CD4-positive, alpha-beta T cell (primary cell): ENCODE measurements at regions not wholly inside any gene's neighbourhood (a gene's known extent, or its start where the extent isn't known, plus 50 kb on each side); places are given as distances from the start of the nearest gene placed in this dataset.

Experiments
- ATAC-seq: fragments of 200-7000 bp; cut with Tn5 transposase; one replicate; pipeline ENCODE4 v1.10.0; 2022; ENCODE audit warnings: mild to moderate bottlenecking; ENCODE audit not compliant: poor library complexity
- CTCF ChIA-PET: fragments of 350-600 bp; sonication (Branson Sonifier 250); formaldehyde crosslinking; loops from one replicate; lab custom pipeline; 2021; ENCODE audit warnings: antibody characterized with exemption, inconsistent platforms; lab: Charles Lee
- POLR2A ChIA-PET: fragments of 350-600 bp; sonication (Branson Sonifier 250); formaldehyde crosslinking; loops from one replicate; lab custom pipeline; 2021; ENCODE audit warnings: antibody characterized with exemption, inconsistent platforms; lab: Charles Lee
- DNase-seq, 14 experiments: peaks; one replicate each; pipeline ENCODE4 v3.0.0-alpha.2; 2013 to 2020; ENCODE audit warnings: mixed read lengths in 2 of 14
- H3K27ac ChIP-seq, 2 donors: one replicate each; pipeline versions ENCODE4 v1.5.1 to v1.7.0; 2013; ENCODE audit warnings: low read length in 2 of 2, low read depth in 1 of 2, mild to moderate bottlenecking in 1 of 2
- H3K27me3 ChIP-seq, 2 experiments: 1 replicate in 1 of 2; 2 replicates in 1 of 2; pipeline versions ENCODE4 v1.6.1 to v1.7.0; 2013; ENCODE audit warnings: low read length in 2 of 2, control low read depth in 1 of 2, mild to moderate bottlenecking in 1 of 2, moderate library complexity in 1 of 2; ENCODE audit not compliant: insufficient read depth in 2 of 2, control insufficient read depth in 1 of 2
- H3K36me3 ChIP-seq: one replicate; pipeline ENCODE4 v1.6.1; 2013; ENCODE audit warnings: low read length, control low read depth; ENCODE audit not compliant: insufficient read depth
- H3K4me1 ChIP-seq: one replicate; pipeline ENCODE4 v1.6.1; 2013; ENCODE audit warnings: low read length, control low read depth; ENCODE audit not compliant: insufficient read depth
- H3K4me3 ChIP-seq: one replicate; pipeline ENCODE4 v1.5.1; 2013; ENCODE audit warnings: mild to moderate bottlenecking, low read length, moderate library complexity
- H3K9me3 ChIP-seq, 2 experiments: 1 replicate in 1 of 2; 2 replicates in 1 of 2; pipeline versions ENCODE4 v1.6.1 to v1.7.0; 2013; ENCODE audit warnings: low read length in 2 of 2, mild to moderate bottlenecking in 2 of 2, control low read depth in 1 of 2, moderate library complexity in 1 of 2; ENCODE audit not compliant: control insufficient read depth in 1 of 2, insufficient read depth in 1 of 2
- H3K27ac Mint-ChIP-seq: one replicate; pipeline ENCODE4 v1.8.0; 2020; ENCODE audit warnings: mixed read lengths
- H3K27me3 Mint-ChIP-seq: one replicate; pipeline ENCODE4 v1.8.0; 2021; ENCODE audit warnings: mixed read lengths
- H3K36me3 Mint-ChIP-seq: one replicate; pipeline ENCODE4 v1.8.0; 2021; ENCODE audit warnings: low read depth, mixed read lengths
- H3K4me1 Mint-ChIP-seq: one replicate; pipeline ENCODE4 v1.8.0; 2021; ENCODE audit warnings: low read depth, mixed read lengths
- H3K4me3 Mint-ChIP-seq: one replicate; pipeline ENCODE4 v1.8.0; 2020; ENCODE audit warnings: mild to moderate bottlenecking, mixed read lengths
- H3K9me3 Mint-ChIP-seq: one replicate; pipeline ENCODE4 v1.8.0; 2020; ENCODE audit warnings: mixed read lengths
- intact Hi-C, 2 experiments: fragments of 100-400 bp; cut with DNase I in 1 of 2; cut with micrococcal nuclease in 1 of 2; formaldehyde crosslinking; loops; one replicate each; pipeline versions ENCODE4 v1.15.1 to v1.9.0; 2023 to 2025; cut with DNase I, micrococcal nuclease
- TF ChIP-seq, protein P1 (sequence below): fragments of 200-600 bp; IDR thresholded peaks from one replicate; pipeline ENCODE4 v1.8.0; 2022; ENCODE audit warnings: antibody characterized with exemption, mild to moderate bottlenecking

DNA sequence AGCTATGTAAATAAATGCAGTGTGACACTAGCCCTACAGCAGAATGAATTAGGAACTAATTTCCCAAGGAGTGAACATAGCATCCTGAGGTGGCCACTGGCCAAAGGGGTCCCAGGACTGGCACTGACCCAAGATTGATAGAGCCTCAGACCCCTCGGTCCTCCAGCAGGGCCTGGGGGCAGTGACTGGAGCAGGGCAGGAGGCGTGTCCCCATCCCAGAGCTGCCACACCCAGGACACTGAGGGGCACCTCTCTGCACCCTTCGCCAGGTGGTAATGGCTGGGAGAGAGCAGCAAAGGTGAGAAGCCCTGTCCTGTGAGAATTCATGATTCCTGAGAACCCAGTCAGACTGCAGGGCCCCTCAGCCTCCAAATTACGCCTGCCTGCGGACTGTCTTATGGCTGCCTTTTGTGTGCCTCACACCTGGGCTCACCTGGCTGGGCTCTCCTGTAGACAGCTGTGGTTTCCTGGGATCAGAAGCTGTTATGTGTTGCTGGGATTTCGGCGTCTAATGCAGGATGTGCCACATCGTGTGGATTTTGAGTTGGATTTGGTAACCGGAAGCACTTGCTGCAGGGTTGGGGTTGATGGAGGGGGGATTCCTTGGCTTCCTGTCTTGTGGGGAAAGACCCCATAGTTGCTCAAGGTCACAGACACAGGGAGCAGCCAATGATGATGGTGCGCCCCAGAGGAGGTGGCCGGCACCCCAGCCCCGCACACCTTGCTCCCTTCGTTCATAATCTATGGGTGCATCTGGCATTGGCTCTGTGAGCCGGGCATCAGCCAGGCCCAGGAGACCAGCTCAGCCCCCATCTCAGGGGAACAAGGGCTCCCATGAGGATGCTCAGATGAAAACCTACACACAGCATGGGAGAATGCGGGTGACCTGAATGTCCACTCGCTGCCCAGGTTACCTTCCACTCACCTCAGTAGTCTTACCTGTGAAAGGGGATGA, 582.9 kb downstream of the BRD1 start:
- H3K36me3 Mint-ChIP-seq = no peaks in the 10 kb centered on the region
- no peaks in the 10 kb centered on the region for H3K9me3 Mint-ChIP-seq
- no peaks in the 10 kb centered on the region for H3K4me1 ChIP-seq
- H3K27me3 ChIP-seq = no peaks in the 10 kb centered on the region
- DNase-seq (no peak), ATAC-seq (no peak)
- no peak overlapping the region for H3K4me3 Mint-ChIP-seq
- H3K27me3 Mint-ChIP-seq = peaks cover 5% of the 10 kb centered on the region
- no peaks in the 10 kb centered on the region for H3K36me3 ChIP-seq
- intact Hi-C loops = no loop called here
- H3K27ac ChIP-seq = no peak overlapping the region
- H3K4me1 Mint-ChIP-seq = no peaks in the 10 kb centered on the region
- CTCF ChIA-PET = no interaction called here
- H3K9me3 ChIP-seq = peaks cover 0 to 7% of the 10 kb centered on the region in 2 experiments
- H3K4me3 ChIP-seq = no peak overlapping the region
- POLR2A ChIA-PET = no interaction called here
- H3K27ac Mint-ChIP-seq = no peak overlapping the region
- TF ChIP-seq, protein P1, sequence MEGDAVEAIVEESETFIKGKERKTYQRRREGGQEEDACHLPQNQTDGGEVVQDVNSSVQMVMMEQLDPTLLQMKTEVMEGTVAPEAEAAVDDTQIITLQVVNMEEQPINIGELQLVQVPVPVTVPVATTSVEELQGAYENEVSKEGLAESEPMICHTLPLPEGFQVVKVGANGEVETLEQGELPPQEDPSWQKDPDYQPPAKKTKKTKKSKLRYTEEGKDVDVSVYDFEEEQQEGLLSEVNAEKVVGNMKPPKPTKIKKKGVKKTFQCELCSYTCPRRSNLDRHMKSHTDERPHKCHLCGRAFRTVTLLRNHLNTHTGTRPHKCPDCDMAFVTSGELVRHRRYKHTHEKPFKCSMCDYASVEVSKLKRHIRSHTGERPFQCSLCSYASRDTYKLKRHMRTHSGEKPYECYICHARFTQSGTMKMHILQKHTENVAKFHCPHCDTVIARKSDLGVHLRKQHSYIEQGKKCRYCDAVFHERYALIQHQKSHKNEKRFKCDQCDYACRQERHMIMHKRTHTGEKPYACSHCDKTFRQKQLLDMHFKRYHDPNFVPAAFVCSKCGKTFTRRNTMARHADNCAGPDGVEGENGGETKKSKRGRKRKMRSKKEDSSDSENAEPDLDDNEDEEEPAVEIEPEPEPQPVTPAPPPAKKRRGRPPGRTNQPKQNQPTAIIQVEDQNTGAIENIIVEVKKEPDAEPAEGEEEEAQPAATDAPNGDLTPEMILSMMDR = no peak

DNA sequence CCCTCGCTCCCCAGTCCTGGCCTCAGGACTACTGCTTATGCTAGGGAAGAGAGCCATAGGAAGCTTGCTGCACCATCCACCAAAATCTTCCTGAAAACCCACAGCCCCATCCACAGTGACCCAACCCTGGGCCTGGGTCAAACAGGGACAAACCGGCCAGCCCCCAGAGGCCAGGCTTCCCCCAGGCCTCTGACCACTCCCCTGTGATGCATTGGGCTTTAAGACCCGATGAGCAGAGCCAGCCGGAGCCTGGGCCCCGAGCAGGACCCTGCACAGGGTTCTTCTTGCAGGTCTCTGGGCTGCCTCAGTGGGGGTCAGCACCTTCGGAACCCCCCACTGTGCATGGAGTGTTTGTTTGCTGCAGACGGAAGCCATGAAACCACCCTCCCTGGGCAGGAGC, 583.7 kb downstream of the BRD1 start:
- Mint-ChIP-seq H3K36me3 (no peaks in the 10 kb centered on the region), H3K27me3 (peaks cover 5% of the 10 kb centered on the region), H3K4me3 (no peak overlapping the region), H3K4me1 (no peaks in the 10 kb centered on the region), H3K9me3 (no peaks in the 10 kb centered on the region), H3K27ac (no peak overlapping the region)
- CTCF ChIA-PET = no interaction called here
- no peaks in the 10 kb centered on the region for H3K27me3 ChIP-seq
- POLR2A ChIA-PET = no interaction called here
- H3K4me1 ChIP-seq = no peaks in the 10 kb centered on the region
- H3K36me3 ChIP-seq = no peaks in the 10 kb centered on the region
- intact Hi-C loops = no loop called here
- peaks cover 0 to 12% of the 10 kb centered on the region in 2 experiments for H3K9me3 ChIP-seq
- no peak overlapping the region for H3K4me3 ChIP-seq
- DNase-seq (no peak), ATAC-seq (no peak)
- H3K27ac ChIP-seq = no peak overlapping the region
- TF ChIP-seq, protein P1 = no peak

DNA sequence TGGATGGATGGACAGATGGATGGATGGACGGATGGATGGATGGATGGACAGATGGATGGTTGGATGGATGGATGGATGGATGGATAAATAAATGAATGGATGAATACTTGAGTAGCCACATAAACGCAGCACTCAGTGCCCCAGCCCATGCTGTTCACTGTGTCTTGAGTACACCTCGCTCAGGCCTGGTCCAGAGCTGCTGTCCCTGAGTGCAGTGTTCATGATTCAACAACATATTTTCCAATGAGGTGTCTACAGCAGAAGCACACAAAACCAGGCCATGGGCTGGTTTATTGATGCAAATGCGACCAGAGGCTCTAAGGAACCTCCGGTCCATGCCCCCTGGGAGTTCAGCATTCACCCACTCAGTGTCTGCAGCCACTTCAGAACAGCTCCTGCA, 584.3 kb downstream of the BRD1 start:
- ATAC-seq = no peak
- peaks cover 0 to 16% of the 10 kb centered on the region in 2 experiments for H3K9me3 ChIP-seq
- no peaks in the 10 kb centered on the region for H3K4me1 Mint-ChIP-seq
- no peaks in the 10 kb centered on the region for H3K27me3 ChIP-seq
- H3K9me3 Mint-ChIP-seq = no peaks in the 10 kb centered on the region
- H3K27ac ChIP-seq = no peak overlapping the region
- CTCF ChIA-PET = no interaction called here
- no peaks in the 10 kb centered on the region for H3K4me1 ChIP-seq
- H3K4me3 Mint-ChIP-seq = no peak overlapping the region
- TF ChIP-seq, protein P1 = no peak
- POLR2A ChIA-PET = no interaction called here
- intact Hi-C loops = no loop called here
- no peak overlapping the region for H3K4me3 ChIP-seq
- H3K36me3 Mint-ChIP-seq = no peaks in the 10 kb centered on the region
- DNase-seq = no peak
- peaks cover 5% of the 10 kb centered on the region for H3K27me3 Mint-ChIP-seq
- H3K36me3 ChIP-seq = no peaks in the 10 kb centered on the region
- H3K27ac Mint-ChIP-seq = no peak overlapping the region
